ENCODE measurements at regions not wholly inside any gene's neighbourhood (a gene's known extent, or its start where the extent isn't known, plus 50 kb on each side); places are given as distances from the start of the nearest gene placed in this dataset.

DNA sequence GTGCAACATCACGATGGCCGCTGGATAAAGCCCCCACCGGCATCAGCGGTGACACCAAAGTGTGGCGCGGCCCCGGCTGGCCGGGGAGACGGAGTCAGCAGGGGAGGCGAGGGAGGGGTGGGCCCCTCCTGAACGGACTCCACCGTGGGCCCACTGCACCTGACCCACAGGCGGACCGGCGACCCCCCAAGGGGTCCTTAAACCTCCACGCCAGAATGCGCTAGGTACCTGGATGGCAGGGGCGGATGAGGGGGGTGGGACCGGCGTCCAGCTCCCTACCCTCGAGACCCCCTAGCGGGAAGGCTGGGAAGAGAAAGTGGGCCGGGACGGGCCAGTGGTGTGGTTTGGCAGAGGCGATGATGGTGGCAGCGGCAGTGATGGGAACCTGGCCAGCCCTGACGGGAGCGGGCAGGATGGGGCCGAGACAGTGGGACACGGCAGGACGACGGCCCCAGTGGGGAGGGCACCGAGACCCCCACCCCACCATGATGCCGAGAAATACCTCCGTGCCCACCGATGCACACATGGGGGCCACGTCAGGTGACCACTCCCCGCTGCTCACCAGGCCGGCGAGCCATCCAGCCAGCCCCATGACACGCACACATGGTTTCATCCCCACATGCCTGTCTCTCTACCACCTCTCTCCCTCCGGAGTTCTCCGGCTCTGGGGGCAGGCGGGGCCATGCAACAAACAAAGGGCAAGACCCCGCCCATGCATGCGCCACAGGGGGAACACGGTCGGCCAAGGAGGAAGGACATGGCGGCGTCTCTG lies 771.9 kb upstream of the DEFB115 start:
- Histone ChIP-seq H3K4ac (ENCODE audit: low read depth, low read length) (no peak overlapping the region), H2BK20ac (ENCODE audit: low read depth, low read length) (no peak overlapping the region), H3K18ac (ENCODE audit: low read depth, low read length) (no peak overlapping the region), H2BK120ac (ENCODE audit: low read depth, low read length) (no peak overlapping the region), H2AK9ac (replicated peaks; ENCODE audit: low read depth, low read length, poor library complexity) (no peak overlapping the region), H3K9me1 (ENCODE audit: insufficient read depth, low read length) (no peaks in the 10 kb centered on the region), H3K27ac (ENCODE audit: insufficient read depth, low read length) (no peak overlapping the region), H3K9me3 (ENCODE audit: control insufficient read depth, insufficient read depth, low read length) (peaks cover 23% of the 10 kb centered on the region), H3K9ac (ENCODE audit: low read depth, low read length) (no peak overlapping the region), H3K27me3 (ENCODE audit: control insufficient read depth, insufficient read depth, low read length) (no peaks in the 10 kb centered on the region), H4K8ac (ENCODE audit: low read depth in 2 of 2, low read length in 2 of 2) (no peak overlapping the region), H3K36me3 (ENCODE audit: control insufficient read depth, insufficient read depth, low read length) (no peaks in the 10 kb centered on the region), H2AFZ (replicated peaks; ENCODE audit: low read length, poor library complexity) (no peak overlapping the region), H3K4me2 (ENCODE audit: low read depth, low read length) (no peak overlapping the region), H3K4me3 (ENCODE audit: insufficient read depth, low read depth, low read length) (no peak overlapping the region), H3K4me1 (ENCODE audit: control insufficient read depth, insufficient read depth, low read length) (no peaks in the 10 kb centered on the region), H3K23ac (ENCODE audit: low read depth, low read length) (no peak overlapping the region), H4K20me1 (ENCODE audit: insufficient read depth, low read length) (no peaks in the 10 kb centered on the region), H2AK5ac (ENCODE audit: low read depth, low read length) (no peak overlapping the region), H3K79me1 (ENCODE audit: low read depth in 1 of 2, low read length in 2 of 2) (no peaks in the 10 kb centered on the region), H3K56ac (ENCODE audit: extremely low read depth, insufficient read depth, low read length) (no peak overlapping the region), H4K91ac (ENCODE audit: insufficient read depth, low read depth, low read length) (no peak overlapping the region), H3K14ac (replicated peaks; ENCODE audit: low read depth, low read length) (no peak overlapping the region), H2BK5ac (ENCODE audit: low read depth, low read length, poor library complexity, severe bottlenecking) (no peak overlapping the region), H2BK15ac (ENCODE audit: low read depth, low read length) (no peak overlapping the region), H4K5ac (ENCODE audit: low read depth, low read length) (no peak overlapping the region)
- POLR2A ChIA-PET (ENCODE audit: unreplicated experiment) = no interaction called here
- in situ Hi-C loops (cut with MboI; ENCODE audit: low sequenced_read_pairs) = no loop called here
- CTCF ChIA-PET = no interaction called here
- no TSS peak for BruUV-seq (replicated peaks)
- DNase-seq (no peak), ATAC-seq (ENCODE audit: low read depth) (no peak)
- dilution Hi-C loops (cut with HindIII; ENCODE audit: low sequenced_read_pairs, unreplicated experiment) = no loop called here
- intact Hi-C loops (cut with micrococcal nuclease) = no loop called here
- TF ChIP-seq MXI1 (IDR thresholded peaks at IDR 0.05; ENCODE audit: borderline replicate concordance, low read depth, low read length) (no peak), CHD1 (IDR thresholded peaks at IDR 0.05; ENCODE audit: low read depth, low read length) (no peak), RCOR1 (IDR thresholded peaks at IDR 0.05; ENCODE audit: insufficient replicate concordance, low read length) (no peak)
- TF ChIP-seq, protein P1, sequence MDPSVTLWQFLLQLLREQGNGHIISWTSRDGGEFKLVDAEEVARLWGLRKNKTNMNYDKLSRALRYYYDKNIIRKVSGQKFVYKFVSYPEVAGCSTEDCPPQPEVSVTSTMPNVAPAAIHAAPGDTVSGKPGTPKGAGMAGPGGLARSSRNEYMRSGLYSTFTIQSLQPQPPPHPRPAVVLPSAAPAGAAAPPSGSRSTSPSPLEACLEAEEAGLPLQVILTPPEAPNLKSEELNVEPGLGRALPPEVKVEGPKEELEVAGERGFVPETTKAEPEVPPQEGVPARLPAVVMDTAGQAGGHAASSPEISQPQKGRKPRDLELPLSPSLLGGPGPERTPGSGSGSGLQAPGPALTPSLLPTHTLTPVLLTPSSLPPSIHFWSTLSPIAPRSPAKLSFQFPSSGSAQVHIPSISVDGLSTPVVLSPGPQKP (IDR thresholded peaks at IDR 0.05; ENCODE audit: borderline replicate concordance, low read depth, low read length) = no peak
- WGBS, 2 experiments (ENCODE audit: extremely low coverage in 2 of 2, insufficient read length in 1 of 2) = 78% methylated on average over 20 of the region's 50 CpGs; no CpG with 5 or more reads in 1 of the 2 experiments
